Activated effector memory CD4-positive, alpha-beta T cell treated with anti-CD3 and anti-CD28 coated beads, Interleukin-2, amount 50 U/mL, for 16 hours (primary cell): ENCODE measurements at regions not wholly inside any gene's neighbourhood (a gene's known extent, or its start where the extent isn't known, plus 50 kb on each side); places are given as distances from the start of the nearest gene placed in this dataset.
"Not testable (repeated sequence)": the region's sequence is repeated elsewhere in the genome, so short reads cannot be mapped to it uniquely, and the experiment has no call there.

Source experiments
- DNase-seq: peaks from one replicate; pipeline ENCODE4 v3.0.0-alpha.2; 2020

GRCh38 chr12:92987362-92987761, 58.3 kb upstream of the EEA1 start:
- DNase-seq, result no peak

- DNase-seq, result no peak
These were observed 58.9 kb upstream of the EEA1 start for GRCh38 chr12:92987846-92988621.

- no peak for DNase-seq
These were observed 59.6 kb upstream of the EEA1 start for GRCh38 chr12:92988622-92989130.

- no peak for DNase-seq
These were observed 60.8 kb upstream of the EEA1 start for GRCh38 chr12:92989715-92990484.

- DNase-seq, result no peak
These were observed 62.0 kb upstream of the EEA1 start for GRCh38 chr12:92991134-92991533.

- DNase-seq, result no peak
These were observed 62.9 kb upstream of the EEA1 start for GRCh38 chr12:92992041-92992440.

- no peak for DNase-seq
These were observed 64.2 kb upstream of the EEA1 start for GRCh38 chr12:92993259-92993658.

GRCh38 chr12:92995258-92995903, 66.3 kb upstream of the EEA1 start:
- no peak for DNase-seq

- DNase-seq, result no peak
These were observed 70.9 kb upstream of the EEA1 start for GRCh38 chr12:93000026-93000425.

GRCh38 chr12:93001407-93001806, 72.3 kb upstream of the EEA1 start:
- no peak for DNase-seq

- DNase-seq, result no peak
These were observed 73.4 kb upstream of the EEA1 start for GRCh38 chr12:93002293-93003054.

GRCh38 chr12:93003531-93004239, 74.6 kb upstream of the EEA1 start:
- no peak for DNase-seq

GRCh38 chr12:93005928-93006392, 76.9 kb upstream of the EEA1 start:
- no peak for DNase-seq

- DNase-seq, result no peak
These were observed 77.5 kb upstream of the EEA1 start for GRCh38 chr12:93006471-93007208.

- no peak for DNase-seq
These were observed 78.4 kb upstream of the EEA1 start for GRCh38 chr12:93007544-93007943.

- no peak for DNase-seq
These were observed 79.1 kb upstream of the EEA1 start for GRCh38 chr12:93008044-93008778.

- DNase-seq, result not testable (repeated sequence)
These were observed 79.8 kb upstream of the EEA1 start for GRCh38 chr12:93008880-93009279.

GRCh38 chr12:93009533-93009932, 80.4 kb upstream of the EEA1 start:
- no peak for DNase-seq

- no peak for DNase-seq
These were observed 81.4 kb upstream of the EEA1 start for GRCh38 chr12:93010461-93010860.

GRCh38 chr12:93011100-93011499, 82.0 kb upstream of the EEA1 start:
- no peak for DNase-seq
